Astrocyte (in vitro differentiated cells and primary cell): ENCODE measurements at regions not wholly inside any gene's neighbourhood (a gene's known extent, or its start where the extent isn't known, plus 50 kb on each side); places are given as distances from the start of the nearest gene placed in this dataset.
A peak's percentile ranks its signal among the peaks of the same experiment; 100 is the strongest.

Experiments used
- DNase-seq: peaks from one replicate; pipeline ENCODE4 v3.0.0-alpha.2; 2010; ENCODE audit warnings: low read depth
- FAIRE-seq: peaks from 2 replicates; lab custom pipeline; 2011; peaks lifted over from hg19 to GRCh38; lab: Jason Lieb, UNC
- H2AFZ ChIP-seq: 2 replicates; pipeline ENCODE4 v1.6.0; 2012; ENCODE audit warnings: low read depth, low read length, inconsistent platforms
- H3K27ac ChIP-seq: 2 replicates; pipeline ENCODE4 v1.5.1; 2011; ENCODE audit warnings: low read depth, low read length, inconsistent platforms
- H3K27me3 ChIP-seq: 2 replicates; pipeline ENCODE4 v1.6.0; 2011; ENCODE audit warnings: low read length, inconsistent platforms; ENCODE audit not compliant: insufficient read depth
- H3K36me3 ChIP-seq: 2 replicates; pipeline ENCODE4 v1.5.1; 2011; ENCODE audit warnings: low read length, inconsistent platforms; ENCODE audit not compliant: insufficient read depth
- H3K4me1 ChIP-seq: 2 replicates; pipeline ENCODE4 v1.5.1; 2011; ENCODE audit warnings: low read length, inconsistent platforms; ENCODE audit not compliant: insufficient read depth
- H3K4me2 ChIP-seq: 2 replicates; pipeline ENCODE4 v1.6.0; 2012; ENCODE audit warnings: low read length, inconsistent platforms
- H3K4me3 ChIP-seq: 2 replicates; pipeline ENCODE4 v1.5.1; 2011; ENCODE audit warnings: low read depth, mild to moderate bottlenecking, low read length, inconsistent platforms; ENCODE audit not compliant: insufficient read depth
- H3K79me2 ChIP-seq: 2 replicates; pipeline ENCODE4 v1.6.0; 2012; ENCODE audit warnings: mild to moderate bottlenecking, low read length, inconsistent platforms; ENCODE audit not compliant: insufficient read depth
- H3K9ac ChIP-seq: 2 replicates; pipeline ENCODE4 v1.6.0; 2012; ENCODE audit warnings: mild to moderate bottlenecking, low read length, inconsistent platforms
- H3K9me3 ChIP-seq: 2 replicates; pipeline ENCODE4 v1.5.1; 2012; ENCODE audit warnings: low read depth, mild to moderate bottlenecking, low read length, inconsistent platforms; ENCODE audit not compliant: insufficient read depth
- H4K20me1 ChIP-seq: 2 replicates; pipeline ENCODE4 v1.6.0; 2012; ENCODE audit warnings: low read length, inconsistent platforms; ENCODE audit not compliant: insufficient read depth
- H3K27ac Mint-ChIP-seq: one replicate; pipeline ENCODE4 v1.8.0; 2021; ENCODE audit warnings: mild to moderate bottlenecking, mixed read lengths; ENCODE audit not compliant: unreplicated experiment
- H3K27me3 Mint-ChIP-seq: one replicate; pipeline ENCODE4 v1.8.0; 2021; ENCODE audit warnings: low read depth, mixed read lengths; ENCODE audit not compliant: unreplicated experiment
- H3K36me3 Mint-ChIP-seq: one replicate; pipeline ENCODE4 v1.8.0; 2021; ENCODE audit warnings: low read depth, mixed read lengths; ENCODE audit not compliant: unreplicated experiment
- H3K4me1 Mint-ChIP-seq: one replicate; pipeline ENCODE4 v1.8.0; 2021; ENCODE audit warnings: low read depth, mixed read lengths; ENCODE audit not compliant: unreplicated experiment
- H3K4me3 Mint-ChIP-seq: one replicate; pipeline ENCODE4 v1.8.0; 2021; ENCODE audit warnings: mild to moderate bottlenecking, moderate library complexity, mixed read lengths; ENCODE audit not compliant: unreplicated experiment
- H3K9me3 Mint-ChIP-seq: one replicate; pipeline ENCODE4 v1.8.0; 2021; ENCODE audit warnings: mild to moderate bottlenecking, mixed read lengths; ENCODE audit not compliant: unreplicated experiment
- CTCF ChIP-seq: IDR thresholded peaks from 2 replicates; pipeline ENCODE4 v1.5.1; 2011; ENCODE audit warnings: low read depth, mild to moderate bottlenecking, inconsistent platforms, low read length, moderate library complexity; ENCODE audit not compliant: insufficient read depth
- EZH2 ChIP-seq: IDR thresholded peaks from 2 replicates; pipeline ENCODE4 v1.6.1; 2012; ENCODE audit warnings: mild to moderate bottlenecking, low read length, inconsistent platforms; ENCODE audit not compliant: insufficient read depth

- TF ChIP-seq EZH2 (no peak), CTCF (no peak)
- no peaks in the 10 kb centered on the region for H3K4me1 ChIP-seq
- H3K4me3 ChIP-seq = no peak overlapping the region
- no peaks in the 10 kb centered on the region for H3K27me3 ChIP-seq
- H3K27ac ChIP-seq = no peak overlapping the region
- Mint-ChIP-seq H3K27me3 (peaks cover 31% of the 10 kb centered on the region), H3K27ac (no peak overlapping the region), H3K4me1 (no peaks in the 10 kb centered on the region), H3K36me3 (no peaks in the 10 kb centered on the region), H3K4me3 (no peak overlapping the region), H3K9me3 (no peaks in the 10 kb centered on the region)
- H4K20me1 ChIP-seq = no peaks in the 10 kb centered on the region
- H3K9me3 ChIP-seq = no peaks in the 10 kb centered on the region
- DNase-seq = no peak
- H2AFZ ChIP-seq = no peak overlapping the region
- FAIRE-seq = no peak
- H3K79me2 ChIP-seq = no peaks in the 10 kb centered on the region
- no peaks in the 10 kb centered on the region for H3K36me3 ChIP-seq
- H3K9ac ChIP-seq = no peak overlapping the region
- no peak overlapping the region for H3K4me2 ChIP-seq
Measured at GRCh38 chr1:55500601-55501000, 285.4 kb upstream of the USP24 start.

- Histone ChIP-seq H3K4me3 (no peak overlapping the region), H3K36me3 (no peaks in the 10 kb centered on the region), H3K4me2 (peak overlapping the region; percentile 3), H3K27me3 (no peaks in the 10 kb centered on the region), H3K79me2 (no peaks in the 10 kb centered on the region), H3K27ac (no peak overlapping the region), H4K20me1 (no peaks in the 10 kb centered on the region), H2AFZ (peak overlapping the region; percentile 66), H3K9ac (no peak overlapping the region), H3K4me1 (peaks cover 8% of the 10 kb centered on the region), H3K9me3 (no peaks in the 10 kb centered on the region)
- peaks cover 15% of the 10 kb centered on the region for H3K27me3 Mint-ChIP-seq
- no peaks in the 10 kb centered on the region for H3K36me3 Mint-ChIP-seq
- H3K9me3 Mint-ChIP-seq = peaks cover 1% of the 10 kb centered on the region
- peak; percentile 68 for FAIRE-seq
- no peak for TF ChIP-seq CTCF
- TF ChIP-seq EZH2 = no peak
- peak; percentile 65 for DNase-seq
- peaks cover 5% of the 10 kb centered on the region for H3K4me1 Mint-ChIP-seq
- no peak overlapping the region for H3K27ac Mint-ChIP-seq
- no peak overlapping the region for H3K4me3 Mint-ChIP-seq
Measured at GRCh38 chr1:55490547-55490946, 275.4 kb upstream of the USP24 start.

GRCh38 chr1:55484173-55484572, 269.0 kb upstream of the USP24 start:
- no peak overlapping the region for H3K9ac ChIP-seq
- no peaks in the 10 kb centered on the region for H3K27me3 ChIP-seq
- no peak overlapping the region for H3K4me3 ChIP-seq
- H3K79me2 ChIP-seq = no peaks in the 10 kb centered on the region
- Mint-ChIP-seq H3K36me3 (no peaks in the 10 kb centered on the region), H3K4me1 (no peaks in the 10 kb centered on the region), H3K4me3 (no peak overlapping the region), H3K27ac (no peak overlapping the region), H3K27me3 (peaks cover 29% of the 10 kb centered on the region), H3K9me3 (peaks cover 3% of the 10 kb centered on the region)
- H3K27ac ChIP-seq = no peak overlapping the region
- H4K20me1 ChIP-seq = no peaks in the 10 kb centered on the region
- FAIRE-seq (peak; percentile 5), DNase-seq (peak; percentile 22)
- no peaks in the 10 kb centered on the region for H3K36me3 ChIP-seq
- H3K4me1 ChIP-seq = no peaks in the 10 kb centered on the region
- TF ChIP-seq CTCF (no peak), EZH2 (no peak)
- no peak overlapping the region for H3K4me2 ChIP-seq
- no peaks in the 10 kb centered on the region for H3K9me3 ChIP-seq
- H2AFZ ChIP-seq = no peak overlapping the region
